ENCODE measurements at regions not wholly inside any gene's neighbourhood (a gene's known extent, or its start where the extent isn't known, plus 50 kb on each side); places are given as distances from the start of the nearest gene placed in this dataset.
"Not testable (repeated sequence)": the region's sequence is repeated elsewhere in the genome, so short reads cannot be mapped to it uniquely, and the experiment has no call there.

DNA sequence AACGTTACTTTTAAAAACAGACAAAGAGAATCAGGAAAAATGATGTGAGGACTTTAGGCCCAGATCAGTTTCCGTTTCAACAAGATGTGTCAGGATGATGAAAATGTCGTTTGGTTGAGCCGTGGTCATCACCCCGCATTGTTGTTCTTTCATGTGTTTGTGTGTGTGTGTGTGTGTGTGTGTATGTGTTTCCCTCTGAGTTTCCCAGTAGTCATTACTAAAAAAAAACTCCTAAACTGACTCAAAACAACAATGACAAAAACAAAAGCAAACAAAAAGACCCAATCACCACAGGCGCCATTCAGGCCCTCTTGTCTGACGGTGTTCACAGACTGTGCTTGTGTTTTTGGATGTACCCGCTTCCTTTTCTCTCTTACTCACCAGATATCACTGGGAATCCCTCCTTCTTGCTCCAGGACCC lies 210.6 kb upstream of the PLGLB2 start:
- not testable (repeated sequence) for TF ChIP-seq POLR2A (IDR thresholded peaks at IDR 0.05; ENCODE audit: low read length); GATA1 (IDR thresholded peaks at IDR 0.05; ENCODE audit: low read depth, low read length)
